Stimulated activated naive CD4-positive, alpha-beta T cell treated with Interleukin-2 at 50 U/mL for 16 hours (primary cell): ENCODE measurements at regions not wholly inside any gene's neighbourhood (a gene's known extent, or its start where the extent isn't known, plus 50 kb on each side); places are given as distances from the start of the nearest gene placed in this dataset.
"Not testable (repeated sequence)": the region's sequence is repeated elsewhere in the genome, so short reads cannot be mapped to it uniquely, and the experiment has no call there.

Experiments used
- DNase-seq: peaks from one replicate; lab custom pipeline; 2025; lab: John Stamatoyannopoulos, UW

GRCh38 chr20:29427201-29428060 lies 1830.0 kb upstream of the DEFB115 start:
- DNase-seq = no peak

- no peak for DNase-seq
These were observed 1826.9 kb upstream of the DEFB115 start for GRCh38 chr20:29430531-29430930.

- not testable (repeated sequence) for DNase-seq
These were observed 1816.7 kb upstream of the DEFB115 start for GRCh38 chr20:29440721-29441120.

- DNase-seq = not testable (repeated sequence)
These were observed 1814.2 kb upstream of the DEFB115 start for GRCh38 chr20:29443206-29443781.

- no peak for DNase-seq
These were observed 1813.6 kb upstream of the DEFB115 start for GRCh38 chr20:29443819-29444218.

GRCh38 chr20:29445050-29445907 lies 1812.2 kb upstream of the DEFB115 start:
- DNase-seq = peak; percentile 15

- not testable (repeated sequence) for DNase-seq
These were observed 1809.7 kb upstream of the DEFB115 start for GRCh38 chr20:29447517-29448484.

GRCh38 chr20:29448806-29449470 lies 1808.5 kb upstream of the DEFB115 start:
- no peak for DNase-seq

GRCh38 chr20:29452186-29452585 lies 1805.3 kb upstream of the DEFB115 start:
- no peak for DNase-seq

GRCh38 chr20:29456987-29457693 lies 1800.3 kb upstream of the DEFB115 start:
- DNase-seq = not testable (repeated sequence)

- no peak for DNase-seq
These were observed 1784.9 kb upstream of the DEFB115 start for GRCh38 chr20:29472606-29473005.

- not testable (repeated sequence) for DNase-seq
These were observed 1764.6 kb upstream of the DEFB115 start for GRCh38 chr20:29492840-29493239.

- not testable (repeated sequence) for DNase-seq
These were observed 1760.7 kb upstream of the DEFB115 start for GRCh38 chr20:29496767-29497166.

GRCh38 chr20:29497261-29497671 lies 1760.2 kb upstream of the DEFB115 start:
- DNase-seq = no peak

- DNase-seq = not testable (repeated sequence)
These were observed 1759.8 kb upstream of the DEFB115 start for GRCh38 chr20:29497684-29498083.

- DNase-seq = not testable (repeated sequence)
These were observed 1756.7 kb upstream of the DEFB115 start for GRCh38 chr20:29500738-29501137.

- not testable (repeated sequence) for DNase-seq
These were observed 1742.8 kb upstream of the DEFB115 start for GRCh38 chr20:29514634-29515033.

GRCh38 chr20:29516847-29517246 lies 1740.6 kb upstream of the DEFB115 start:
- DNase-seq = not testable (repeated sequence)

GRCh38 chr20:29519610-29520241 lies 1737.7 kb upstream of the DEFB115 start:
- DNase-seq = not testable (repeated sequence)
